Mesothelial cell of epicardium (in vitro differentiated cells): ENCODE measurements at regions not wholly inside any gene's neighbourhood (a gene's known extent, or its start where the extent isn't known, plus 50 kb on each side); places are given as distances from the start of the nearest gene placed in this dataset.
A peak's percentile ranks its signal among the peaks of the same experiment; 100 is the strongest.

ENCODE experiments used
- DNase-seq, 2 experiments: peaks; one replicate each; pipeline ENCODE4 v3.0.0; 2021; ENCODE audit warnings: low spot score in 2 of 2; ENCODE audit not compliant: unreplicated experiment in 2 of 2
- H3K27ac Mint-ChIP-seq: 2 replicates; pipeline ENCODE4 v1.8.0; 2021; ENCODE audit warnings: mixed read lengths
- H3K27me3 Mint-ChIP-seq: 2 replicates; pipeline ENCODE4 v1.8.0; 2021; ENCODE audit warnings: low read depth, mixed read lengths
- H3K36me3 Mint-ChIP-seq: 2 replicates; pipeline ENCODE4 v1.8.0; 2021; ENCODE audit warnings: mixed read lengths
- H3K4me1 Mint-ChIP-seq: 2 replicates; pipeline ENCODE4 v1.8.0; 2021; ENCODE audit warnings: mixed read lengths
- H3K4me3 Mint-ChIP-seq: 2 replicates; pipeline ENCODE4 v1.8.0; 2021; ENCODE audit warnings: mild to moderate bottlenecking, moderate library complexity, mixed read lengths
- H3K9me3 Mint-ChIP-seq: 2 replicates; pipeline ENCODE4 v1.8.0; 2021; ENCODE audit warnings: mixed read lengths
- CTCF ChIP-seq: fragments of 200-600 bp; sonication (generic); IDR thresholded peaks from one replicate; pipeline ENCODE4 v1.5.0; 2021; ENCODE audit warnings: antibody characterized with exemption; ENCODE audit not compliant: unreplicated experiment

- no peak for DNase-seq
- H3K4me3 Mint-ChIP-seq: no peak overlapping the region
- H3K4me1 Mint-ChIP-seq: no peaks in the 10 kb centered on the region
- H3K36me3 Mint-ChIP-seq: no peaks in the 10 kb centered on the region
- no peaks in the 10 kb centered on the region for H3K9me3 Mint-ChIP-seq
- TF ChIP-seq CTCF: no peak
- H3K27me3 Mint-ChIP-seq: peaks cover 2% of the 10 kb centered on the region
- no peak overlapping the region for H3K27ac Mint-ChIP-seq
Measured at GRCh38 chr14:104389326-104390220, 190.0 kb upstream of the C14orf180 start.

GRCh38 chr14:104390221-104390931 is 189.2 kb upstream of the C14orf180 start:
- Mint-ChIP-seq H3K4me1 (no peaks in the 10 kb centered on the region), H3K36me3 (no peaks in the 10 kb centered on the region), H3K9me3 (no peaks in the 10 kb centered on the region), H3K4me3 (no peak overlapping the region), H3K27me3 (peaks cover 7% of the 10 kb centered on the region), H3K27ac (no peak overlapping the region)
- no peak for TF ChIP-seq CTCF
- DNase-seq: peak in 1 of 2 experiments; percentile 33

- H3K9me3 Mint-ChIP-seq: no peaks in the 10 kb centered on the region
- no peaks in the 10 kb centered on the region for H3K36me3 Mint-ChIP-seq
- TF ChIP-seq CTCF: no peak
- peak in 1 of 2 experiments; percentile 36 for DNase-seq
- peaks cover 12% of the 10 kb centered on the region for H3K27me3 Mint-ChIP-seq
- no peaks in the 10 kb centered on the region for H3K4me1 Mint-ChIP-seq
- H3K27ac Mint-ChIP-seq: no peak overlapping the region
- H3K4me3 Mint-ChIP-seq: no peak overlapping the region
Measured at GRCh38 chr14:104390941-104391901, 188.3 kb upstream of the C14orf180 start.

- Mint-ChIP-seq H3K27me3 (peaks cover 16% of the 10 kb centered on the region), H3K36me3 (no peaks in the 10 kb centered on the region), H3K4me1 (no peaks in the 10 kb centered on the region), H3K4me3 (no peak overlapping the region), H3K27ac (no peak overlapping the region), H3K9me3 (peaks cover 3% of the 10 kb centered on the region)
- TF ChIP-seq CTCF: no peak
- no peak for DNase-seq
Measured at GRCh38 chr14:104392001-104392395, 187.6 kb upstream of the C14orf180 start.
